ENCODE measurements at regions not wholly inside any gene's neighbourhood (a gene's known extent, or its start where the extent isn't known, plus 50 kb on each side); places are given as distances from the start of the nearest gene placed in this dataset.

GRCh38 chr5:124650147-124650561, 96.3 kb downstream of the ZNF608 start:
- intact Hi-C loops (cut with DNase I; ENCODE audit: low total_unique reads), result no loop called here
- H3K4me3 ChIP-seq, result peak overlapping the region in 1 of 4 donors; percentile 0
- peak overlapping the region in 4 of 5 donors; percentile 49 to 88 (median 82) for H3K27ac ChIP-seq
- 2 to 9% (median 3%) methylated on average over 4 of the region's 4 CpGs for WGBS, 5 donors
- DNase-seq, result peak in 1 of 2 donors; percentile 55
- H3K27me3 ChIP-seq, result peaks cover 0 to 3% (median 0%) of the 10 kb centered on the region in 3 donors
- no peak for TF ChIP-seq POLR2A (IDR thresholded peaks at IDR 0.05)
- peak in 1 of 3 donors; percentile 23 for TF ChIP-seq POLR2AphosphoS5 (IDR thresholded peaks at IDR 0.05)
- no peaks in the 10 kb centered on the region for H3K9me3 ChIP-seq
- H3K4me1 ChIP-seq, result peaks cover 19 to 72% (median 55%) of the 10 kb centered on the region in 4 donors
- H3K36me3 ChIP-seq, result peaks cover 6 to 26% (median 20%) of the 10 kb centered on the region in 4 donors

- 6 to 22% (median 13%) methylated on average over 11 of the region's 11 CpGs for WGBS, 5 donors
- TF ChIP-seq POLR2A (IDR thresholded peaks at IDR 0.05) (no peak), POLR2AphosphoS5 (IDR thresholded peaks at IDR 0.05) (peak; percentile 40 to 65 (median 52)), EP300 (IDR thresholded peaks at IDR 0.05) (no peak), CTCF (IDR thresholded peaks at IDR 0.05) (no peak)
- Histone ChIP-seq H3K9me3 (no peaks in the 10 kb centered on the region), H3K4me1 (peaks cover 19 to 66% (median 50%) of the 10 kb centered on the region in 4 donors), H3K4me3 (peak overlapping the region in 1 of 4 donors; percentile 0), H3K36me3 (peaks cover 6 to 26% (median 20%) of the 10 kb centered on the region in 4 donors), H3K27me3 (peaks cover 0 to 3% (median 0%) of the 10 kb centered on the region in 3 donors), H3K27ac (peak overlapping the region; percentile 49 to 88 (median 77))
- DNase-seq, result peak; percentile 77 to 93
- intact Hi-C loops (cut with DNase I; ENCODE audit: low total_unique reads), result no loop called here
Observed at GRCh38 chr5:124649491-124650146, 96.8 kb downstream of the ZNF608 start.

GRCh38 chr5:124648902-124649467, 97.5 kb downstream of the ZNF608 start:
- DNase-seq, result no peak
- Histone ChIP-seq H3K4me3 (no peak overlapping the region), H3K27ac (peak overlapping the region in 4 of 5 donors; percentile 49 to 88 (median 82)), H3K27me3 (peaks cover 0 to 3% (median 0%) of the 10 kb centered on the region in 3 donors), H3K36me3 (peaks cover 6 to 30% (median 21%) of the 10 kb centered on the region in 4 donors), H3K9me3 (no peaks in the 10 kb centered on the region), H3K4me1 (peaks cover 19 to 60% (median 47%) of the 10 kb centered on the region in 4 donors)
- intact Hi-C loops (cut with DNase I; ENCODE audit: low total_unique reads), result no loop called here
- 74 to 92% (median 82%) methylated on average over 9 of the region's 9 CpGs for WGBS, 5 donors
- no peak for TF ChIP-seq EP300 (IDR thresholded peaks at IDR 0.05)
- TF ChIP-seq POLR2AphosphoS5 (IDR thresholded peaks at IDR 0.05), result no peak
- TF ChIP-seq CTCF (IDR thresholded peaks at IDR 0.05), result no peak
- TF ChIP-seq POLR2A (IDR thresholded peaks at IDR 0.05), result no peak

GRCh38 chr5:124647352-124647751, 99.1 kb downstream of the ZNF608 start:
- no peak for DNase-seq
- TF ChIP-seq POLR2A (IDR thresholded peaks at IDR 0.05), result no peak
- TF ChIP-seq POLR2AphosphoS5 (IDR thresholded peaks at IDR 0.05), result no peak
- TF ChIP-seq EP300 (IDR thresholded peaks at IDR 0.05), result no peak
- no peak for TF ChIP-seq CTCF (IDR thresholded peaks at IDR 0.05)
- Histone ChIP-seq H3K27ac (no peak overlapping the region), H3K9me3 (no peaks in the 10 kb centered on the region), H3K4me1 (peaks cover 19 to 46% (median 41%) of the 10 kb centered on the region in 4 donors), H3K4me3 (no peak overlapping the region), H3K36me3 (peaks cover 11 to 41% (median 29%) of the 10 kb centered on the region in 4 donors), H3K27me3 (peaks cover 0 to 3% (median 0%) of the 10 kb centered on the region in 3 donors)
- intact Hi-C loops (cut with DNase I; ENCODE audit: low total_unique reads), result no loop called here
- WGBS, 5 donors, result 83 to 91% (median 88%) methylated on average over 8 of the region's 8 CpGs

Measured in stomach (tissue), 8 donors.